Nephron progenitor cell (in vitro differentiated cells): ENCODE measurements at regions not wholly inside any gene's neighbourhood (a gene's known extent, or its start where the extent isn't known, plus 50 kb on each side); places are given as distances from the start of the nearest gene placed in this dataset.
"Not testable (repeated sequence)": the region's sequence is repeated elsewhere in the genome, so short reads cannot be mapped to it uniquely, and the experiment has no call there.

Source experiments
- DNase-seq: peaks from one replicate; pipeline ENCODE4 v3.0.0; 2021
- H3K27ac Mint-ChIP-seq: 2 replicates; pipeline ENCODE4 v1.8.0; 2021; ENCODE audit warnings: mild to moderate bottlenecking, moderate library complexity, mixed read lengths
- H3K27me3 Mint-ChIP-seq: 2 replicates; pipeline ENCODE4 v1.8.0; 2021; ENCODE audit warnings: mild to moderate bottlenecking, low read depth, mixed read lengths; ENCODE audit not compliant: poor library complexity
- H3K36me3 Mint-ChIP-seq: 2 replicates; pipeline ENCODE4 v1.8.0; 2021; ENCODE audit warnings: low read depth, mixed read lengths
- H3K4me1 Mint-ChIP-seq: 2 replicates; pipeline ENCODE4 v1.8.0; 2021; ENCODE audit warnings: mixed read lengths
- H3K4me3 Mint-ChIP-seq: 2 replicates; pipeline ENCODE4 v1.8.0; 2021; ENCODE audit warnings: mild to moderate bottlenecking, moderate library complexity, mixed read lengths
- H3K9me3 Mint-ChIP-seq: 2 replicates; pipeline ENCODE4 v1.8.0; 2021; ENCODE audit warnings: mild to moderate bottlenecking, moderate library complexity, mixed read lengths
- TF ChIP-seq, protein P1 (sequence below): fragments of 200-600 bp; sonication (generic); IDR thresholded peaks from 2 replicates; pipeline ENCODE4 v1.5.0; 2021; ENCODE audit warnings: antibody characterized with exemption

DNA sequence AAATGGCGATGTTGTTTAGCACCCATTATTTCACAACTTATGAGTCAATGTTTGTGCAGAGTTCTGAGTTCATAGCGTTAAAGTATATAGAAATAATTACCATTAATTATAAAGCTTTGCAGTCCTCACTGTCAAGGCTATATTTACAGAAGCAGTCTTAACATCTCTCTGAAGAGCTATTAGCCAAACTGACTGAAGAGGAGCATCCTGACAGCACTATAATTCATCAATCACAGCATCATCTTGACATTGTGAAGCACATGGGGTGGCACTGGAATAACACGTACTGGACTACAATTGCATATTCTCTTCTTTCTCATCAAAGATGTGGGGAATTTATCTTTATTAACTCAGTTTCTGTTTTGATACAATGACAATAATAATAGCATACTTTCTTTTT lies 260.6 kb upstream of the MME start:
- H3K4me1 Mint-ChIP-seq: peaks cover 8% of the 10 kb centered on the region
- H3K27ac Mint-ChIP-seq: no peak overlapping the region
- peaks cover 32% of the 10 kb centered on the region for H3K9me3 Mint-ChIP-seq
- no peaks in the 10 kb centered on the region for H3K27me3 Mint-ChIP-seq
- DNase-seq: no peak
- no peaks in the 10 kb centered on the region for H3K36me3 Mint-ChIP-seq
- TF ChIP-seq, protein P1, sequence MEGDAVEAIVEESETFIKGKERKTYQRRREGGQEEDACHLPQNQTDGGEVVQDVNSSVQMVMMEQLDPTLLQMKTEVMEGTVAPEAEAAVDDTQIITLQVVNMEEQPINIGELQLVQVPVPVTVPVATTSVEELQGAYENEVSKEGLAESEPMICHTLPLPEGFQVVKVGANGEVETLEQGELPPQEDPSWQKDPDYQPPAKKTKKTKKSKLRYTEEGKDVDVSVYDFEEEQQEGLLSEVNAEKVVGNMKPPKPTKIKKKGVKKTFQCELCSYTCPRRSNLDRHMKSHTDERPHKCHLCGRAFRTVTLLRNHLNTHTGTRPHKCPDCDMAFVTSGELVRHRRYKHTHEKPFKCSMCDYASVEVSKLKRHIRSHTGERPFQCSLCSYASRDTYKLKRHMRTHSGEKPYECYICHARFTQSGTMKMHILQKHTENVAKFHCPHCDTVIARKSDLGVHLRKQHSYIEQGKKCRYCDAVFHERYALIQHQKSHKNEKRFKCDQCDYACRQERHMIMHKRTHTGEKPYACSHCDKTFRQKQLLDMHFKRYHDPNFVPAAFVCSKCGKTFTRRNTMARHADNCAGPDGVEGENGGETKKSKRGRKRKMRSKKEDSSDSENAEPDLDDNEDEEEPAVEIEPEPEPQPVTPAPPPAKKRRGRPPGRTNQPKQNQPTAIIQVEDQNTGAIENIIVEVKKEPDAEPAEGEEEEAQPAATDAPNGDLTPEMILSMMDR: no peak
- no peak overlapping the region for H3K4me3 Mint-ChIP-seq

DNA sequence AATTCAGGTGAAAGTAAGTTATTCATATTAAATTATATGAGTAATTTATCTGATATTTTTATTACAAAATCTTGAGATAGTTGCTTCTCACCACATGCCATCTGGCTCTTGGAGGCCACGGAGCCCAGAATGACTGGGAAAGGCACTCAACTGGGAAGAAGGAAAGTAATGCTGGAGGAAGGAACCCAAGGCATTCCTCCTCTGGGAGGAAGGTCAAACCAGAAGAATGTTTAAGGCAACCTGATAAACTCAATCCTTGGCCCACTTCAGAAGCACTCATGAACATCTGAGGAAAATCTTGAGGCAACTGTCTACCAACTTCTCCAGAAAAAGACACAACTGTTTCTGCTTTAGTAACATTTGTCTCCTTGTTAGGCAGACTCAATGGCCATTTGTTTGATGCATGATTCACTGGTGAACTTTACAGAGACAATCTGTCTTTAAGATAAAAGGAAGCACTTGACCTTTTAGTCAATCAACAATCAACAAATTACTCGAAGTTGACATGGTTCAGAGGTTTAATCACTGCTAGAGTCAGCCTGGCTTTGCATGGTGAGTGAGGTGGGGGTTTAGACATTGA lies 261.4 kb upstream of the MME start:
- DNase-seq: no peak
- H3K4me1 Mint-ChIP-seq: peaks cover 8% of the 10 kb centered on the region

DNA sequence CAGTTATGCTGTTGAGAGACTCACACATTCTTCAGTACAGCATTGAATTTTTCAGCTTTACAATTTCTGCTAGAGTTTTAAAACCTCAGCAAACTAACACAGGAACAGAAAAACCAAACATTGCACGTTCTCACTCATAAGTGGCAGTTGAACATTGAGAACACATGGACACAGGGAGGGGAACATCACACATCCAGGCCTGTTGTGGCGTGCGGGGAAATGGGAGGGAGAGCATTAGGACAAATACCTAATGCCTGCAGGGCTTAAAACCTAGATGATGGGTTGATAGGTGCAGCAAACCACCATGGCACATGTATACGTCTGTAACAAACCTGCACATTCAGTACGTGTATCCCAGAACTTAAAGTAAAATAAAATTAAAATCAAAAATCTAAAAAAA lies 270.1 kb upstream of the MME start:
- not testable (repeated sequence) for DNase-seq, H3K36me3 Mint-ChIP-seq, H3K4me1 Mint-ChIP-seq, H3K27me3 Mint-ChIP-seq, H3K27ac Mint-ChIP-seq, H3K4me3 Mint-ChIP-seq
- H3K9me3 Mint-ChIP-seq: peaks cover 35% of the 10 kb centered on the region

More for the DNA sequence above, 261.4 kb upstream of the MME start:
- TF ChIP-seq, protein P1: no peak
- H3K4me3 Mint-ChIP-seq: no peak overlapping the region
- peaks cover 25% of the 10 kb centered on the region for H3K9me3 Mint-ChIP-seq
- H3K27me3 Mint-ChIP-seq: no peaks in the 10 kb centered on the region
- no peaks in the 10 kb centered on the region for H3K36me3 Mint-ChIP-seq
- no peak overlapping the region for H3K27ac Mint-ChIP-seq

DNA sequence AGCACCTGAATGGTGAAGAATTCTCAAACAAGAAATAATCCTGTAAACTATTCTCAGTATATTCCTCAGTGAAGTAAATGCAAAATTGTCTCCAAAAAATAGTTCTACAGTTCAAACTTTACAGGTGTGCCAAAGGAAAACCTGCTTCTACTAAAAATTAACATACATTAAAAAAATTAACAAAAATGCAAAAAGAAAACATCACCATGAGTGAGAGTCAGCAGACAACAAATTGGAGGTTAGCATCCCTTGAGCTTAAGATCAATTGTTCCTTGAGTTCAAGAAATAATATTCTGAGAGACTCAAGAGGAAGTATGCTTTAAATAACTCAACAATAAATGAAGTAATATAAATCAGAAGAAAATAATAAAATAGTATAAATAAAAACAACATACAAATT lies 278.4 kb upstream of the MME start:
- peaks cover 14% of the 10 kb centered on the region for H3K36me3 Mint-ChIP-seq
- H3K9me3 Mint-ChIP-seq: peaks cover 39% of the 10 kb centered on the region
- DNase-seq: no peak
- H3K4me1 Mint-ChIP-seq: peaks cover 4% of the 10 kb centered on the region
- no peaks in the 10 kb centered on the region for H3K27me3 Mint-ChIP-seq
- no peak overlapping the region for H3K4me3 Mint-ChIP-seq
- TF ChIP-seq, protein P1: no peak
- no peak overlapping the region for H3K27ac Mint-ChIP-seq

DNA sequence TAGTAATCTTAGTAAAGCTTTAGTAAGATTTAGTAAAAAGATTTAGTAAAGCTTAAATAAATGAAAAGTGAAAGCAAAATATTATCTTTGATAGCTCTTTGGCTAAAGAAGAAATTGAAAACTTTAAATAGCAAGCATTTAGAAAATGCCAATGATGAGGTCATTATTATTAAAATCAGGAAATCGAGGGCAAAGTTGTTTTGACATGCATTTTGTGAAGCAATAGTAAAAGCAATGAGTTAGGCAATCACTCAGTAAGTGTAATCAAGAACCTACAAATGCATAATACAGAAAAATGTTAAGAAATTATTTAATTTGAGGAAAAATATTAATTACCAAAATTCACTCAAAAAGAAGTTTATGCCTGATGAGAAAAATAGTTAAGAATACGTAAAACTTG lies 280.3 kb upstream of the MME start:
- Mint-ChIP-seq H3K27me3 (no peaks in the 10 kb centered on the region), H3K36me3 (peaks cover 8% of the 10 kb centered on the region), H3K4me3 (no peak overlapping the region), H3K9me3 (peaks cover 20% of the 10 kb centered on the region), H3K4me1 (peaks cover 4% of the 10 kb centered on the region), H3K27ac (no peak overlapping the region)
- TF ChIP-seq, protein P1: no peak
- DNase-seq: no peak

DNA sequence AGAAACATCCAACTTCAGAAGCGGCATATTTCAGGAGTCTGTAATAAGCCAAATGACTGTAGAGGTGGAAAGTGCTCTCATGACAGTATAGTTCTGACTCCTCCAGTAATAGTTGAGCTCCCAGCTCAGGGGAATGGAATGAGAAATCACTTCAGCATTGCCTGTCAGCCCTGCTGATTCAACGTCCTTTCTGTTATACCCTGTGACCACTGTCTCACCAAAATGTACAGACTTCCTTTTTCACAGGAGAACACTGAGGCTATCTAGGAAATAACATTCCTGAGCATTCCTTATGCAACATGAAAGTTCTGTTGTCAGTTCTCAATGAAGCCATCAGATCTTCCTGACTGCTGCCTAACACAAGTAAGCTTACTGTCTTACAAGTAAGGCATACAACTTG lies 284.5 kb upstream of the MME start:
- TF ChIP-seq, protein P1: no peak
- H3K27ac Mint-ChIP-seq: no peak overlapping the region
- H3K4me3 Mint-ChIP-seq: no peak overlapping the region
- no peaks in the 10 kb centered on the region for H3K36me3 Mint-ChIP-seq
- peaks cover 6% of the 10 kb centered on the region for H3K27me3 Mint-ChIP-seq
- no peak for DNase-seq
- H3K9me3 Mint-ChIP-seq: no peaks in the 10 kb centered on the region
- H3K4me1 Mint-ChIP-seq: peaks cover 10% of the 10 kb centered on the region
